ENCODE measurements at regions not wholly inside any gene's neighbourhood (a gene's known extent, or its start where the extent isn't known, plus 50 kb on each side); places are given as distances from the start of the nearest gene placed in this dataset.
A peak's percentile ranks its signal among the peaks of the same experiment; 100 is the strongest.

- RAD21 ChIA-PET (ENCODE audit: unreplicated experiment), result no interaction called here
- WGBS (ENCODE audit: insufficient coverage, insufficient replicate concordance, low lambda C conversion rate, missing lambda C conversion rate), result 11% methylated on average over 3 of the region's 3 CpGs
Measured at GRCh38 chr4:181659202-181659601, 584.0 kb upstream of the TENM3 start.

More at GRCh38 chr4:181659202-181659601, 584.0 kb upstream of the TENM3 start:
- in situ Hi-C loops (cut with MboI) (no loop called here), intact Hi-C loops (cut with micrococcal nuclease; ENCODE audit: unreplicated experiment) (no loop called here)
- no TSS peak for BruUV-seq (replicated peaks)
- H2AFZ ChIP-seq (ENCODE audit: control insufficient read depth, low read depth, low read length), result no peak overlapping the region
- ATAC-seq (peak; percentile 91), DNase-seq (ENCODE audit: low read depth, low spot score) (no peak), FAIRE-seq (no peak)
- ChIA-PET CTCF (no interaction called here), SMC1A (ENCODE audit: uncharacterized antibody, unreplicated experiment) (no interaction called here), POLR2A (no interaction called here)
- H3K4me3 ChIP-seq, result no peak overlapping the region
- H3K9me3 ChIP-seq (replicated peaks; ENCODE audit: control insufficient read depth, insufficient read depth, low read length), result no peaks in the 10 kb centered on the region
- H3K79me2 ChIP-seq (ENCODE audit: control insufficient read depth, insufficient read depth, low read length), result no peaks in the 10 kb centered on the region
- H3K27me3 ChIP-seq (replicated peaks in 1 of 2; ENCODE audit: control insufficient read depth in 2 of 2, insufficient read depth in 2 of 2, low read length in 1 of 2), result no peaks in the 10 kb centered on the region
- H3K4me2 ChIP-seq (ENCODE audit: control insufficient read depth, insufficient read depth), result no peak overlapping the region
- H3K27ac ChIP-seq (ENCODE audit: control insufficient read depth, insufficient read depth), result no peak overlapping the region
- no peaks in the 10 kb centered on the region for H3K36me3 ChIP-seq (ENCODE audit: control insufficient read depth in 2 of 2, insufficient read depth in 2 of 2, low read length in 1 of 2)
- no peak for TF ChIP-seq ZNF687 (IDR thresholded peaks at IDR 0.05)
- peak; percentile 78 for TF ChIP-seq MEF2B (IDR thresholded peaks at IDR 0.05; ENCODE audit: partially characterized antibody, poor library complexity, severe bottlenecking)
- no peak for TF ChIP-seq EED (IDR thresholded peaks at IDR 0.05; ENCODE audit: low read depth)
- TF ChIP-seq SPI1 (IDR thresholded peaks at IDR 0.05; ENCODE audit: borderline replicate concordance, insufficient read depth, low read depth, low read length), result peak; percentile 36; the same call in 1 of the 2 replicates
- H3K9ac ChIP-seq (ENCODE audit: control insufficient read depth, insufficient read depth, low read length), result no peak overlapping the region
- no peaks in the 10 kb centered on the region for H3K4me1 ChIP-seq (ENCODE audit: control insufficient read depth, insufficient read depth, low read length)
- H4K20me1 ChIP-seq (ENCODE audit: control insufficient read depth, insufficient read depth), result no peaks in the 10 kb centered on the region

Measured in GM12878 (cell line).